H1 (cell line): ENCODE measurements at regions not wholly inside any gene's neighbourhood (a gene's known extent, or its start where the extent isn't known, plus 50 kb on each side); places are given as distances from the start of the nearest gene placed in this dataset.

Experiments
- CREB1 ChIP-seq: IDR thresholded peaks from 2 replicates; pipeline ENCODE4 v1.6.1; 2012; ENCODE audit warnings: inconsistent platforms
- CTCF ChIP-seq, 3 experiments: IDR thresholded peaks; 1 replicate in 2 of 3; 2 replicates in 1 of 3; pipeline versions ENCODE4 v1.5.1 to v1.6.1; 2011; ENCODE audit warnings: low read length in 3 of 3, mild to moderate bottlenecking in 3 of 3, inconsistent platforms in 2 of 3, low read depth in 1 of 3, moderate library complexity in 1 of 3; ENCODE audit not compliant: insufficient read depth in 1 of 3; ENCODE audit errors: control extremely low read depth in 1 of 3
- EGR1 ChIP-seq: IDR thresholded peaks from 2 replicates; pipeline ENCODE4 v1.6.1; 2011; ENCODE audit warnings: low read depth, low read length, borderline replicate concordance
- EZH2 ChIP-seq: fragments of 200-600 bp; sonication (generic); IDR thresholded peaks from 2 replicates; pipeline ENCODE4 v1.7.1; 2012; ENCODE audit warnings: low read depth, mild to moderate bottlenecking, moderate library complexity, low read length, inconsistent platforms; ENCODE audit not compliant: severe bottlenecking
- HDAC6 ChIP-seq: IDR thresholded peaks from one replicate; pipeline ENCODE4 v1.7.1; 2012; ENCODE audit warnings: low read depth, mild to moderate bottlenecking, inconsistent platforms, low read length, moderate library complexity
- MAX ChIP-seq: IDR thresholded peaks from 2 replicates; pipeline ENCODE4 v1.6.1; 2012; ENCODE audit warnings: inconsistent platforms
- POLR2A ChIP-seq, 2 experiments: IDR thresholded peaks; 1 replicate in 1 of 2; 2 replicates in 1 of 2; pipeline ENCODE4 v1.6.1; 2011; ENCODE audit warnings: low read depth in 2 of 2, low read length in 2 of 2, mild to moderate bottlenecking in 2 of 2; ENCODE audit errors: control extremely low read depth in 1 of 2
- POLR2AphosphoS5 ChIP-seq: IDR thresholded peaks from 2 replicates; pipeline ENCODE4 v1.6.1; 2011; ENCODE audit warnings: low read depth, low read length
- RAD21 ChIP-seq, 2 experiments: IDR thresholded peaks in 1 of 2; conservative IDR thresholded peaks in 1 of 2; 2 replicates each; pipeline ENCODE4 v1.6.1; 2011; ENCODE audit warnings: low read depth in 2 of 2, low read length in 2 of 2, improper control_type of control experiment in 1 of 2, inconsistent platforms in 1 of 2, mild to moderate bottlenecking in 1 of 2, moderate library complexity in 1 of 2
- TCF12 ChIP-seq: IDR thresholded peaks from 2 replicates; pipeline ENCODE4 v1.6.1; 2011; ENCODE audit warnings: low read depth, mild to moderate bottlenecking, low read length

- TF ChIP-seq EZH2 = no peak
- no peak for TF ChIP-seq CTCF (IDR thresholded peaks at IDR 0.05; ENCODE audit: control extremely low read depth in 1 of 3, insufficient read depth in 1 of 3, low read depth in 1 of 3, low read length in 3 of 3)
- no peak for TF ChIP-seq POLR2AphosphoS5
- no peak for TF ChIP-seq MAX
- no peak for TF ChIP-seq RAD21 (IDR thresholded peaks at IDR 0.05 in 1 of 2, conservative IDR thresholded peaks at IDR 0.05 in 1 of 2; ENCODE audit: low read depth in 2 of 2, low read length in 2 of 2)
- no peak for TF ChIP-seq EGR1
- no peak for TF ChIP-seq POLR2A (IDR thresholded peaks at IDR 0.05; ENCODE audit: control extremely low read depth in 1 of 2, low read depth in 2 of 2, low read length in 2 of 2)
- TF ChIP-seq HDAC6 = no peak
- no peak for TF ChIP-seq CREB1
- no peak for TF ChIP-seq TCF12
Observed at GRCh38 chr14:97976861-97977260, 1179.7 kb downstream of the VRK1 start.
